ENCODE measurements at regions not wholly inside any gene's neighbourhood (a gene's known extent, or its start where the extent isn't known, plus 50 kb on each side); places are given as distances from the start of the nearest gene placed in this dataset.

DNA sequence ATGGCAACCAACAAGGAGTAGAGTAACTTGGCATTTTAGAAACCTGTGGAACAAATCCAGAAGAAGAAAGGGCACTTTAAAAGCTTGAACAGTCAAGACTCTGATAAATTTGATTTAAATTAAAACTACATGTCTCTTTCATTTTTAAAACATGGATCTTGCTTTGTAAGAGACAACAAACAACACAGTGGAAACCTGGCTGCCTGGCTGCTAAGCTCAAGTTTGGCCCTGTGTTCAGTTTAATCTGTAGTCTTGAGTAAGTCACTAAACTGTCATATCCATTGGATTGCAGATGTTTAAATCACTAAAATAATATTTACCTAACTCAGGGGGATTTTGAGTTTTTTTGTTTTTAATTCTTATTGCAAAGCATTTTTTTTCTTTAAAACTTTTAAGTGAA is 374.9 kb upstream of the SEMA3D start:
- H2AFZ ChIP-seq (ENCODE audit: low read depth, low read length) = no peak overlapping the region
- no peaks in the 10 kb centered on the region for H3K27me3 ChIP-seq (ENCODE audit: insufficient read depth, low read depth, low read length)
- H3K36me3 ChIP-seq (ENCODE audit: insufficient read depth, low read length) = no peaks in the 10 kb centered on the region

DNA sequence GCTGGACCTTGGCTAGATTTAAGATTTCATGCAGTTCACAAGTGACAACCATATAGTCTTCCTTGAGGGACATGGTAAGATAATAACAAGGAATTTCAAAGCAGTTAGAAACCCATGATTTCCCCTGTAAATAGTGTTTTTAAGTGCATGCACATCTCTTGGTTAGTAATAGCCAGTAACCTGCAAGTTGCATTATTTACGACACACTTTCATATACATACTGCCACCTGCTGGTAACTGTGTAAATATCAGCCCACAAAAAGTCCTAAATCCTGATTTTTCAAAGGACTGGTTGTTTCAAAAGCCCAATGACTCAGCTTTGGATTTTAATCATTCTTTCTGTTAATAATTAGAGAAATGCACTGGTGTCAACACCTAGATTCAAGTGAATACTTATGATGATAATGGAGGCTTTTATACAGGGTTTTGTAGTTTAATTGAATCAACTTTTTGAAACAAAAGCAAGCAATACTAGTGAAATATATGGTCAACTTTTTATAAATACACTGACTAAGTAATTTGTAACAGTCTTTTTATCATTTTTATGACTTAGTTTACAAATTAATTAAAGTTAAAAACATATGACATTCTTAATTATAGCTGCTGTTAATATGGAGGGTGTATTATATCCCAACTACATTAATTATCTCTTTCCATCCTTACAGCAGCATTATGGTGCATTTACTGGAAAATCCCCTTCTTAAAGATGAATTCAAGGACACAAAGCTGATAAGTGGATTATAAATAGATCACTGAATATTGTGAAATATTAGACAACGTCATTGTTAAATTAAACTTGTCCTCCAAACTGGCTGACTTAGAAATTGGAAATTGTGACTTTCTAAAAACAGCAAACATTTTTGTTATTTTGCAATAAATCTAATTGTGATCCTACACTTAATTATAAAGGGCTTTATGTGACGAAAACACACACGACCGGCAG is 367.7 kb upstream of the SEMA3D start:
- Histone ChIP-seq H3K9me3 (ENCODE audit: low read length) (no peaks in the 10 kb centered on the region), H3K9me2 (ENCODE audit: insufficient read depth, low read length) (no peaks in the 10 kb centered on the region), H2AFZ (ENCODE audit: low read depth, low read length) (no peak overlapping the region), H3K9ac (ENCODE audit: low read length) (no peak overlapping the region), H3K4me2 (ENCODE audit: low read length) (no peak overlapping the region), H3K4me3 (ENCODE audit: low read length) (no peak overlapping the region), H3K36me3 (ENCODE audit: insufficient read depth, low read length) (no peaks in the 10 kb centered on the region), H3K79me2 (replicated peaks; ENCODE audit: insufficient read depth, low read length) (no peaks in the 10 kb centered on the region), H3K27ac (ENCODE audit: low read length) (no peak overlapping the region), H3F3A (ENCODE audit: insufficient read depth, low read length, poor library complexity, severe bottlenecking) (no peaks in the 10 kb centered on the region), H4K20me1 (ENCODE audit: insufficient read depth) (no peaks in the 10 kb centered on the region), H3K27me3 (ENCODE audit: insufficient read depth, low read depth, low read length) (no peaks in the 10 kb centered on the region)
- TF ChIP-seq, protein P1, sequence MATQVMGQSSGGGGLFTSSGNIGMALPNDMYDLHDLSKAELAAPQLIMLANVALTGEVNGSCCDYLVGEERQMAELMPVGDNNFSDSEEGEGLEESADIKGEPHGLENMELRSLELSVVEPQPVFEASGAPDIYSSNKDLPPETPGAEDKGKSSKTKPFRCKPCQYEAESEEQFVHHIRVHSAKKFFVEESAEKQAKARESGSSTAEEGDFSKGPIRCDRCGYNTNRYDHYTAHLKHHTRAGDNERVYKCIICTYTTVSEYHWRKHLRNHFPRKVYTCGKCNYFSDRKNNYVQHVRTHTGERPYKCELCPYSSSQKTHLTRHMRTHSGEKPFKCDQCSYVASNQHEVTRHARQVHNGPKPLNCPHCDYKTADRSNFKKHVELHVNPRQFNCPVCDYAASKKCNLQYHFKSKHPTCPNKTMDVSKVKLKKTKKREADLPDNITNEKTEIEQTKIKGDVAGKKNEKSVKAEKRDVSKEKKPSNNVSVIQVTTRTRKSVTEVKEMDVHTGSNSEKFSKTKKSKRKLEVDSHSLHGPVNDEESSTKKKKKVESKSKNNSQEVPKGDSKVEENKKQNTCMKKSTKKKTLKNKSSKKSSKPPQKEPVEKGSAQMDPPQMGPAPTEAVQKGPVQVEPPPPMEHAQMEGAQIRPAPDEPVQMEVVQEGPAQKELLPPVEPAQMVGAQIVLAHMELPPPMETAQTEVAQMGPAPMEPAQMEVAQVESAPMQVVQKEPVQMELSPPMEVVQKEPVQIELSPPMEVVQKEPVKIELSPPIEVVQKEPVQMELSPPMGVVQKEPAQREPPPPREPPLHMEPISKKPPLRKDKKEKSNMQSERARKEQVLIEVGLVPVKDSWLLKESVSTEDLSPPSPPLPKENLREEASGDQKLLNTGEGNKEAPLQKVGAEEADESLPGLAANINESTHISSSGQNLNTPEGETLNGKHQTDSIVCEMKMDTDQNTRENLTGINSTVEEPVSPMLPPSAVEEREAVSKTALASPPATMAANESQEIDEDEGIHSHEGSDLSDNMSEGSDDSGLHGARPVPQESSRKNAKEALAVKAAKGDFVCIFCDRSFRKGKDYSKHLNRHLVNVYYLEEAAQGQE (IDR thresholded peaks at IDR 0.05; ENCODE audit: borderline replicate concordance) = no peak
- TF ChIP-seq RAD21 (conservative IDR thresholded peaks at IDR 0.05) (peak; percentile 85), SMC3 (conservative IDR thresholded peaks at IDR 0.05; ENCODE audit: poor library complexity) (peak; percentile 92)
- TF ChIP-seq, protein P2, sequence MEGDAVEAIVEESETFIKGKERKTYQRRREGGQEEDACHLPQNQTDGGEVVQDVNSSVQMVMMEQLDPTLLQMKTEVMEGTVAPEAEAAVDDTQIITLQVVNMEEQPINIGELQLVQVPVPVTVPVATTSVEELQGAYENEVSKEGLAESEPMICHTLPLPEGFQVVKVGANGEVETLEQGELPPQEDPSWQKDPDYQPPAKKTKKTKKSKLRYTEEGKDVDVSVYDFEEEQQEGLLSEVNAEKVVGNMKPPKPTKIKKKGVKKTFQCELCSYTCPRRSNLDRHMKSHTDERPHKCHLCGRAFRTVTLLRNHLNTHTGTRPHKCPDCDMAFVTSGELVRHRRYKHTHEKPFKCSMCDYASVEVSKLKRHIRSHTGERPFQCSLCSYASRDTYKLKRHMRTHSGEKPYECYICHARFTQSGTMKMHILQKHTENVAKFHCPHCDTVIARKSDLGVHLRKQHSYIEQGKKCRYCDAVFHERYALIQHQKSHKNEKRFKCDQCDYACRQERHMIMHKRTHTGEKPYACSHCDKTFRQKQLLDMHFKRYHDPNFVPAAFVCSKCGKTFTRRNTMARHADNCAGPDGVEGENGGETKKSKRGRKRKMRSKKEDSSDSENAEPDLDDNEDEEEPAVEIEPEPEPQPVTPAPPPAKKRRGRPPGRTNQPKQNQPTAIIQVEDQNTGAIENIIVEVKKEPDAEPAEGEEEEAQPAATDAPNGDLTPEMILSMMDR (IDR thresholded peaks at IDR 0.05; ENCODE audit: poor library complexity, severe bottlenecking) = peak; percentile 86

More for the DNA sequence above, 374.9 kb upstream of the SEMA3D start:
- Histone ChIP-seq H3K9me3 (ENCODE audit: low read length) (no peaks in the 10 kb centered on the region), H3K9ac (ENCODE audit: low read length) (no peak overlapping the region), H3F3A (ENCODE audit: insufficient read depth, low read length, poor library complexity, severe bottlenecking) (no peaks in the 10 kb centered on the region), H3K79me2 (replicated peaks; ENCODE audit: insufficient read depth, low read length) (no peaks in the 10 kb centered on the region), H3K4me2 (ENCODE audit: low read length) (no peak overlapping the region), H3K9me2 (ENCODE audit: insufficient read depth, low read length) (no peaks in the 10 kb centered on the region), H3K4me3 (ENCODE audit: low read length) (no peak overlapping the region), H4K20me1 (ENCODE audit: insufficient read depth) (no peaks in the 10 kb centered on the region), H3K27ac (ENCODE audit: low read length) (no peak overlapping the region)
- TF ChIP-seq RAD21 (conservative IDR thresholded peaks at IDR 0.05) (no peak), MXI1 (conservative IDR thresholded peaks at IDR 0.05; ENCODE audit: poor library complexity, severe bottlenecking) (no peak), POLR2AphosphoS5 (IDR thresholded peaks at IDR 0.05) (no peak), EZH2 (IDR thresholded peaks at IDR 0.05; ENCODE audit: borderline replicate concordance, insufficient read depth, low read length, poor library complexity, severe bottlenecking) (no peak)
- TF ChIP-seq, protein P2 (IDR thresholded peaks at IDR 0.05; ENCODE audit: poor library complexity, severe bottlenecking) = no peak
- TF ChIP-seq, protein P1 (IDR thresholded peaks at IDR 0.05; ENCODE audit: borderline replicate concordance) = no peak
